WERI-Rb-1 (cell line): ENCODE measurements at regions not wholly inside any gene's neighbourhood (a gene's known extent, or its start where the extent isn't known, plus 50 kb on each side); places are given as distances from the start of the nearest gene placed in this dataset.

Experiments
- DNase-seq: peaks from one replicate; pipeline ENCODE4 v3.0.0-alpha.2; 2020
- H3K27ac ChIP-seq: fragments of 250-450 bp; sonication (Bioruptor Pico); 2 replicates; pipeline ENCODE4 v1.5.1; 2020; ENCODE audit warnings: mild to moderate bottlenecking, moderate library complexity
- H3K27me3 ChIP-seq: fragments of 250-450 bp; sonication (Bioruptor Pico); 2 replicates; pipeline ENCODE4 v1.5.1; 2021; ENCODE audit warnings: mild to moderate bottlenecking, low read depth, moderate library complexity; ENCODE audit not compliant: insufficient read depth, severe bottlenecking
- H3K36me3 ChIP-seq: fragments of 250-450 bp; sonication (Bioruptor Pico); 2 replicates; pipeline ENCODE4 v1.5.1; 2020; ENCODE audit warnings: mild to moderate bottlenecking, moderate library complexity
- H3K4me3 ChIP-seq: 2 replicates; pipeline ENCODE4 v1.5.1; 2011; ENCODE audit warnings: low read depth, mild to moderate bottlenecking, control low read depth, low read length
- H3K9me3 ChIP-seq: fragments of 250-450 bp; sonication (Bioruptor Pico); 2 replicates; pipeline ENCODE4 v1.5.1; 2021; ENCODE audit warnings: mild to moderate bottlenecking, moderate library complexity; ENCODE audit not compliant: severe bottlenecking
- TF ChIP-seq, protein P1 (sequence below): IDR thresholded peaks from 2 replicates; pipeline ENCODE4 v1.5.1; 2011; ENCODE audit warnings: low read depth, mild to moderate bottlenecking, control low read depth, inconsistent platforms, low read length

DNA sequence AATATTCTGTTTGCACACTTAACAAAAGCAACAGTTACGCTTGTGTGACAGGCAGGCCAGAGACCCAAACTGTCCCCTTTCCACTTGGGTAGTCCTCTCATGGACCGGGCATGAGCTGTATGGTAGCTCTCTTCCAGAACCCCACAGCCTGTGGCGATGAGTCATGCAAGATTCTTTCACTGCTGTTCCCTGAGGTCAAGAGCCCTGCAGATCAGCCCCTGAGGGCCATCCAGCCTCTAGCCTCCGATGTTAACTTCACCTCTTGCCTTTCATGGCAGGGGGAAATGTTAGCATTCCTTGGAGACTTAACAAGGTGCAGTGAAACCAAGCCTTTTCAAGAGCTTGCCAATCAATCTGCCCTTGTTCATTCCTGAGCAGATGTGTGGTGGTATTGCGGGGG, 63.2 kb upstream of the DEUP1 start:
- H3K36me3 ChIP-seq = no peaks in the 10 kb centered on the region
- no peak for DNase-seq
- no peak overlapping the region for H3K4me3 ChIP-seq
- peaks cover 2% of the 10 kb centered on the region for H3K9me3 ChIP-seq
- H3K27me3 ChIP-seq = no peaks in the 10 kb centered on the region
- TF ChIP-seq, protein P1, sequence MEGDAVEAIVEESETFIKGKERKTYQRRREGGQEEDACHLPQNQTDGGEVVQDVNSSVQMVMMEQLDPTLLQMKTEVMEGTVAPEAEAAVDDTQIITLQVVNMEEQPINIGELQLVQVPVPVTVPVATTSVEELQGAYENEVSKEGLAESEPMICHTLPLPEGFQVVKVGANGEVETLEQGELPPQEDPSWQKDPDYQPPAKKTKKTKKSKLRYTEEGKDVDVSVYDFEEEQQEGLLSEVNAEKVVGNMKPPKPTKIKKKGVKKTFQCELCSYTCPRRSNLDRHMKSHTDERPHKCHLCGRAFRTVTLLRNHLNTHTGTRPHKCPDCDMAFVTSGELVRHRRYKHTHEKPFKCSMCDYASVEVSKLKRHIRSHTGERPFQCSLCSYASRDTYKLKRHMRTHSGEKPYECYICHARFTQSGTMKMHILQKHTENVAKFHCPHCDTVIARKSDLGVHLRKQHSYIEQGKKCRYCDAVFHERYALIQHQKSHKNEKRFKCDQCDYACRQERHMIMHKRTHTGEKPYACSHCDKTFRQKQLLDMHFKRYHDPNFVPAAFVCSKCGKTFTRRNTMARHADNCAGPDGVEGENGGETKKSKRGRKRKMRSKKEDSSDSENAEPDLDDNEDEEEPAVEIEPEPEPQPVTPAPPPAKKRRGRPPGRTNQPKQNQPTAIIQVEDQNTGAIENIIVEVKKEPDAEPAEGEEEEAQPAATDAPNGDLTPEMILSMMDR = no peak
- H3K27ac ChIP-seq = no peak overlapping the region

DNA sequence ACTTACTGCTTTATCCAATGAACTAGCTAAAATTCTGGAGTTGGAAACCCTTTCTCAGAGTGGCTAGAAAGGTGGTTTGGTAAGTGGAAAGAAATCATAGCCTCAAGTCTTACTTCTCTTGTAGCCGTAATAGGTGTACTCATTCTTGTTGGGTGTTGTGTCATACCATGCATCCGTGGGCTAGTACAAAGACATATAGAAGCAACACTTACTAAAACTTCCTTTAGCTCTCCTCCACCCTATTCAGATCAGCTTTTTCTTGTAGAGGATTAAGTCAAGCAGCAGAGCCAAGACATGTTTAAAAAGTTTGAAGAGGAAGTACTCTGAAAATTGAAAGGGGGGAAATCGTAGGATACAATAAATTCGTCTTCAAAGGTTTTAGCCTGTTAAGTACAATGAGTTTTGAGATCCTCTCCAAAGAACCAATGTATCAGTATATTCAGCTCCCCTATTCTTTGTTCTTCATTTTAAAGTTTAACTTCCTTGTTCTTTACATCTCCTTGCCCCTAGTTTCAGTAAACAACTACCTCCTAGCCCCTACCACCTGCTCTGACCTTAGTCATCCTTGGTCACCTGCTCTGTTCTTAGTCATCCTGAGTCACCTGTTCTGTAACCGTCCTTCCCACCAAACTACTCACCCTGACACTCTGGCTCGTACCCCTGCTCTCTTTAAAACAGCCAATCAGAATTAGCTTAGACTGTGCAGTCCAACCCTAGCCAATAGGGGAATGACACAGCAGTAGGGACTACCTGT, 62.1 kb upstream of the DEUP1 start:
- peaks cover 2% of the 10 kb centered on the region for H3K9me3 ChIP-seq
- H3K36me3 ChIP-seq = no peaks in the 10 kb centered on the region
- TF ChIP-seq, protein P1 = no peak
- no peaks in the 10 kb centered on the region for H3K27me3 ChIP-seq
- no peak for DNase-seq
- H3K4me3 ChIP-seq = no peak overlapping the region
- no peak overlapping the region for H3K27ac ChIP-seq

DNA sequence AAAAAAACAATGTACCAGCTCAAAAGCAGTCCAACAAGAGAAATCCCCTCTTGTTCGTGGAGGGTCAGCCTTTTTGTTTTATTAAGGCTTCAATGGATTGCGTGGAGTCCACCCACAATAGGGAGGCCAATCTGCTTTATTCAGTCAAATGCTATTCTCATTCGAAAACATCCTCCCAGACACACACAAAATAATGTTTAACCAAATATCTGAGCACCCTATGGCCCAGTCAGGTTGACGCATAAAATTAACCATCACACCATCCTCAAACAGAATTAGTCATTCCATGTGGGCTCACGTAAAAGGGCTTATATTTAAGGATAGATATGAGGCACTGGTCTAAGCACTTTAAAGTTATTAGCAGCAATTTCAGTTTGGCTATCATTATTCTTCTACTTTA, 58.9 kb upstream of the DEUP1 start:
- H3K9me3 ChIP-seq = peaks cover 2% of the 10 kb centered on the region

DNA sequence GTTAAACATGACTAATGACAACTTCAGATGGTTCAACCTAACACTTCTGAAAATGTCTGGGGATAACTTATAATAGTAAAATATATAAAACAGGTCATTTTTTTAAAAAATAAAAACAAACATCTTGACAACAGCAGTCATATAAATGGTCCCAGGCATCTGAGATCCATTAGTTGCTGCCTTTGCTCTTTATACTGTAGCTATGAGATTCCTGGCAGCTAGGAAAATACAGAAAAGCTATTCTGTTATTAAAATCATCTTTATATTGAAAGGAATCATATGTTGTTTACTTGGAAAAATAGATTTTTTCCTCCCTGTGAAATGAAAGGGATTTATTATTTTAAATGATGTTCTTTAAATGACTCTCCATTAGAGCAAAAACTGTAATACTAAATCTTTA, 55.7 kb upstream of the DEUP1 start:
- no peak overlapping the region for H3K4me3 ChIP-seq
- TF ChIP-seq, protein P1 = no peak
- H3K27me3 ChIP-seq = no peaks in the 10 kb centered on the region
- no peaks in the 10 kb centered on the region for H3K9me3 ChIP-seq
- no peaks in the 10 kb centered on the region for H3K36me3 ChIP-seq
- DNase-seq = no peak
- no peak overlapping the region for H3K27ac ChIP-seq

More for the DNA sequence above, 58.9 kb upstream of the DEUP1 start:
- H3K27ac ChIP-seq = no peak overlapping the region
- no peaks in the 10 kb centered on the region for H3K36me3 ChIP-seq
- DNase-seq = no peak
- TF ChIP-seq, protein P1 = no peak
- no peaks in the 10 kb centered on the region for H3K27me3 ChIP-seq
- H3K4me3 ChIP-seq = no peak overlapping the region

DNA sequence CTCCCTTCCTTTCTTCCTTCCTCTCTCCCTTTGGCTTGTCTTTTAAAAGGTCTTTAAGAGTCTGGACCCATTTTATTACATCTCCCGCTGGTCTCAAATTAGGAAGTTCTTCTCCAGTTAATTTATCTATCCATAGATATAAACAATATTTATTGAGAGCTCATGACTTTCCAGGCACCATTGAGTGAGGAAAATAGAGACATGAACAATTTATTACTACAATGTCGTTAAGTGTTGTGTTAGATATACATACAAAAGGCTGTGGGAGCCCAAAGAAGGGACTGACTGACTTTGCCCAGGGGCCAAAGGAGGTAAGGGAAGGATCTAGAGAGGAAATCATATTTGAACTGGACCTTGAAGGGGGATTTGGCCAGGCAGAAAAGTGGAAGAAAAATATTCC, 51.6 kb upstream of the DEUP1 start:
- Histone ChIP-seq H3K27me3 (no peaks in the 10 kb centered on the region), H3K36me3 (no peaks in the 10 kb centered on the region), H3K4me3 (no peak overlapping the region), H3K9me3 (no peaks in the 10 kb centered on the region), H3K27ac (peak overlapping the region; percentile 29; the same call in 1 of the 2 replicates)
- TF ChIP-seq, protein P1 = no peak
- DNase-seq = no peak

DNA sequence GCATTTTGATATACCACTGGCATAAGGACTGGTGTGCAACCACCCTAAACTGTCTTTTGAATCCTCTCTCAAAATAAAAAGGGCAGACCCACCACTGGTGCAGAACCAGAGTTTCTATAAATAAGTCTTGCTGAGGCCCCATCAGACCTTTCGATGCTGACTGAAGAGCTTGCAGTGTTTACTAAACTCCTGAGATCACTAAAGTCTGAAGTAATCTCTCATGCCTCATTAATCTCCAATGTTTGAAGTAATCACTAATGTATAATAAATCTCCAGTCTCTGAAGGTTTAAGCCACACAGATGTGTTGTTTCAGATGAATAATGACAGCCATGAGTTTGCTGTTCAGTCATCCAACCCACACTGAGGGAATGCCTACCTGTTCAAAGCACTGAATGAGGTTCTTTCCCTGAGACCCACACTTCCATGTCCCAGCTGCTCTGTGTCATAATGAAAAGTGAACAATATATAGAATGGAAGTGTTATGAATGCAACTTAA, 50.6 kb upstream of the DEUP1 start:
- Histone ChIP-seq H3K27ac (peak overlapping the region; percentile 29; the same call in 1 of the 2 replicates), H3K9me3 (no peaks in the 10 kb centered on the region), H3K4me3 (no peak overlapping the region), H3K36me3 (no peaks in the 10 kb centered on the region), H3K27me3 (no peaks in the 10 kb centered on the region)
- DNase-seq = peak; percentile 48
- TF ChIP-seq, protein P1 = no peak
